ENCODE measurements at regions not wholly inside any gene's neighbourhood (a gene's known extent, or its start where the extent isn't known, plus 50 kb on each side); places are given as distances from the start of the nearest gene placed in this dataset.

DNA sequence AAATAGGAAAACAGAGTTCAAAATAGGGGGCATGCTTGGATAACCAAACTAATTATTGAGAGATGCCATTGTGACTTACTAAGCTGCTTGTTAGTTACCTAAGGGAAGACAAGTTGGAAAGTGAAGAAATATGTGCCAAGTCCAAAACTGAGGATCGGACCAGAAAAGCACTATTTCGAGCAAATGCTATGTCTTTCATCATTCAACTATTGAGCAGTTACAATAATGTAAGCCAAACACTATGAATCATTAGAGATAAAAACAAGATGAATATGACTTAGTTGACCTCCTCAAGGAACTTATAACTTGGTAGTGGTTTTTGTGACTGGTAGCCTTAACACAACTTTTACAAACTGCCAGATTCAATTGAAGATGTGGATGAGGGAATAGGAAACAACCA is 240.6 kb upstream of the MPDZ start:
- DNase-seq (no peak), FAIRE-seq (no peak)
- H3K27me3 ChIP-seq (ENCODE audit: control insufficient read depth, insufficient read depth, low read length): no peaks in the 10 kb centered on the region
- H3K4me1 ChIP-seq (ENCODE audit: control insufficient read depth in 2 of 3, insufficient read depth in 2 of 3, low read depth in 1 of 3, low read length in 3 of 3): no peaks in the 10 kb centered on the region
- H3K36me3 ChIP-seq (ENCODE audit: control insufficient read depth in 2 of 3, insufficient read depth in 3 of 3, low read length in 3 of 3): no peaks in the 10 kb centered on the region
- H3K9me3 ChIP-seq (ENCODE audit: control insufficient read depth in 2 of 3, insufficient read depth in 1 of 3, low read length in 3 of 3): no peaks in the 10 kb centered on the region
- TF ChIP-seq, protein P1, sequence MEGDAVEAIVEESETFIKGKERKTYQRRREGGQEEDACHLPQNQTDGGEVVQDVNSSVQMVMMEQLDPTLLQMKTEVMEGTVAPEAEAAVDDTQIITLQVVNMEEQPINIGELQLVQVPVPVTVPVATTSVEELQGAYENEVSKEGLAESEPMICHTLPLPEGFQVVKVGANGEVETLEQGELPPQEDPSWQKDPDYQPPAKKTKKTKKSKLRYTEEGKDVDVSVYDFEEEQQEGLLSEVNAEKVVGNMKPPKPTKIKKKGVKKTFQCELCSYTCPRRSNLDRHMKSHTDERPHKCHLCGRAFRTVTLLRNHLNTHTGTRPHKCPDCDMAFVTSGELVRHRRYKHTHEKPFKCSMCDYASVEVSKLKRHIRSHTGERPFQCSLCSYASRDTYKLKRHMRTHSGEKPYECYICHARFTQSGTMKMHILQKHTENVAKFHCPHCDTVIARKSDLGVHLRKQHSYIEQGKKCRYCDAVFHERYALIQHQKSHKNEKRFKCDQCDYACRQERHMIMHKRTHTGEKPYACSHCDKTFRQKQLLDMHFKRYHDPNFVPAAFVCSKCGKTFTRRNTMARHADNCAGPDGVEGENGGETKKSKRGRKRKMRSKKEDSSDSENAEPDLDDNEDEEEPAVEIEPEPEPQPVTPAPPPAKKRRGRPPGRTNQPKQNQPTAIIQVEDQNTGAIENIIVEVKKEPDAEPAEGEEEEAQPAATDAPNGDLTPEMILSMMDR (IDR thresholded peaks at IDR 0.05; ENCODE audit: borderline replicate concordance, extremely low read depth, insufficient read depth): no peak
- intact Hi-C loops (cut with DNase I): no loop called here
- no peak overlapping the region for H3K27ac ChIP-seq (ENCODE audit: low read depth in 2 of 2, low read length in 2 of 2)
- H3K9ac ChIP-seq (ENCODE audit: low read length in 3 of 3): no peak overlapping the region
- no peak overlapping the region for H3K4me3 ChIP-seq (ENCODE audit: low read length in 3 of 3)

DNA sequence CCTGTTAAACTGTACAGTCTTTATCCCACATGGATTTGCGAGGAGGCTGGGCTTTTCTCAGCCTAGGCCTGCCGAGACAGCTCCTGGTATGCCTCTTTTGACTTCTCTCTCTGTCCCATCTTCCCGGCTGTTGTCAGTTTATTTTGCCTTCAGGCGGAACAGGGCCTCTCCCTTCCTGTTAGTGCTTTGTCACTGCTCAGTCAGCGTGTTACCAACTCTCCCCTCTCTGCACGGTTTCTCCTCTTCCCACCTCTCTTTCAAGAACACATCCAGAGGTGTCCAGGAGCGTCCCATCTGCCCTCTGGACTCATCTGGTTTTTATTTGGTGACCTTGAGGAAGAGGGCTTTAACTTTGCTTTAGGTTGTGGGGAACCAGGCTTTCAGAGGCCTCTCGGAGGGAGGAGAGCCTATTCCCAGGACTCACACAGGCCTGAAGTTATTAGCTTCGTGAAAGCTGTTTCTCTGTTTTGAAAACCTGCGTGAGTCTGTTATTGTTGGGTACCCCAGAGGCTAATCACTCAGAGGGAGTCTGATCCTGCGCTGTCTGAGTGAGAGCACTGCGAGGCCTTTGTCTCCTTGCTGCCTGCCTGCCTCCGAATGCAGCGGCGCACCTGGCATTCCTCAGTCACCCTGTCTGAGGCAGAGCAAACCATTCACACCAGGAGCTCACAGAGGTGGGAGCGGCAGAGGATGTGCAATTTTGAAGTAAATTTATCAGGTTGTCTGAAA is 234.4 kb upstream of the MPDZ start:
- no peak overlapping the region for H3K9ac ChIP-seq (ENCODE audit: low read length in 3 of 3)
- intact Hi-C loops (cut with DNase I): no loop called here
- H3K27ac ChIP-seq (ENCODE audit: low read depth in 2 of 2, low read length in 2 of 2): no peak overlapping the region
- DNase-seq (peak in 3 of 5 donors; percentile 14 to 62 (median 32)), FAIRE-seq (no peak)
- TF ChIP-seq, protein P1 (IDR thresholded peaks at IDR 0.05; ENCODE audit: borderline replicate concordance, extremely low read depth, insufficient read depth): no peak
- H3K4me3 ChIP-seq (ENCODE audit: low read length in 3 of 3): no peak overlapping the region
- no peaks in the 10 kb centered on the region for H3K4me1 ChIP-seq (ENCODE audit: control insufficient read depth in 2 of 3, insufficient read depth in 2 of 3, low read depth in 1 of 3, low read length in 3 of 3)
- no peaks in the 10 kb centered on the region for H3K9me3 ChIP-seq (ENCODE audit: control insufficient read depth in 2 of 3, insufficient read depth in 1 of 3, low read length in 3 of 3)
- no peaks in the 10 kb centered on the region for H3K36me3 ChIP-seq (ENCODE audit: control insufficient read depth in 2 of 3, insufficient read depth in 3 of 3, low read length in 3 of 3)
- H3K27me3 ChIP-seq (ENCODE audit: control insufficient read depth, insufficient read depth, low read length): no peaks in the 10 kb centered on the region

DNA sequence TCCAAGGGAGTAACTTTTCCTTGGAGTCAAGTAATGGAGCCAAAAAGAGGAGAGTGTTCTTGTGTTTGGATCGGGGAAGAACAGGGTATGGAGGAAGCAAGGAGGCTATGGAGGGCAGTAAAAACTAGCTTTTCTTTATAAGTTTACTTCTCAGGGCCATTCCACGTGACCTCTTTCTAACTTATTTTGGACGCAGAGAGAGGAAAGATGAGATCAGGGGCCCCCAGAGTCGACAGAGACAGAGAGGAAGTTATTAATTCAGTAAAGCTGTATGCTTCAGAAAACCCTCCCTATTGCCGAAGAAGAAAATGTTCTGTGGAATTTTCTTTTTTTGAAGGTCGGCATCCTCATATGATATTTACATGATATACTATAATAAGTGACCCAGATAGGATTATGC is 233.8 kb upstream of the MPDZ start:
- no peaks in the 10 kb centered on the region for H3K9me3 ChIP-seq (ENCODE audit: control insufficient read depth in 2 of 3, insufficient read depth in 1 of 3, low read length in 3 of 3)
- no peaks in the 10 kb centered on the region for H3K27me3 ChIP-seq (ENCODE audit: control insufficient read depth, insufficient read depth, low read length)
- DNase-seq (peak in 3 of 5 donors; percentile 24 to 82 (median 48)), FAIRE-seq (no peak)
- TF ChIP-seq, protein P1 (IDR thresholded peaks at IDR 0.05; ENCODE audit: borderline replicate concordance, extremely low read depth, insufficient read depth): no peak
- H3K4me1 ChIP-seq (ENCODE audit: control insufficient read depth in 2 of 3, insufficient read depth in 2 of 3, low read depth in 1 of 3, low read length in 3 of 3): no peaks in the 10 kb centered on the region
- no peak overlapping the region for H3K27ac ChIP-seq (ENCODE audit: low read depth in 2 of 2, low read length in 2 of 2)
- H3K9ac ChIP-seq (ENCODE audit: low read length in 3 of 3): no peak overlapping the region
- intact Hi-C loops (cut with DNase I): no loop called here
- H3K4me3 ChIP-seq (ENCODE audit: low read length in 3 of 3): no peak overlapping the region
- no peaks in the 10 kb centered on the region for H3K36me3 ChIP-seq (ENCODE audit: control insufficient read depth in 2 of 3, insufficient read depth in 3 of 3, low read length in 3 of 3)

DNA sequence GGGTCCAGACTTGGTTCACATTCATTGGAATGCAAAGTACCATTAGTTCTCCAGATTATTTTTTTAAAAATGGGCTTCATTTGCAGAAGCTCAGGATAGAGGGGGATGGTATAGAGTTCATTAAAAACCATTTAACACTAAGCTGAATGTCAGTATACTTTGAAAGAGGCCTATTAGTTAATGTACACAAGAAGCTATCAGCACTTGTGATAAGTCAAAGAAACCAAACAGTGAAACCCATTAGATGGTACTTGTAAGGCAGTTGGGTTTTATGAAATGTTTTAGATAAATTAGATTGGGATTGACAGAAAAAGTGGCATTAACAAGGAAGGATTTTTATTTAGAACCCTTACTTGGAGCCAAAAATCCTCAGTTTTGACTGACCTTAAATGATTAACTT is 229.2 kb upstream of the MPDZ start:
- no peaks in the 10 kb centered on the region for H3K27me3 ChIP-seq (ENCODE audit: control insufficient read depth, insufficient read depth, low read length)
- H3K36me3 ChIP-seq (ENCODE audit: control insufficient read depth in 2 of 3, insufficient read depth in 3 of 3, low read length in 3 of 3): no peaks in the 10 kb centered on the region
- H3K27ac ChIP-seq (ENCODE audit: low read depth in 2 of 2, low read length in 2 of 2): no peak overlapping the region
- H3K9me3 ChIP-seq (ENCODE audit: control insufficient read depth in 2 of 3, insufficient read depth in 1 of 3, low read length in 3 of 3): no peaks in the 10 kb centered on the region
- intact Hi-C loops (cut with DNase I): no loop called here
- FAIRE-seq: no peak
- TF ChIP-seq, protein P1 (IDR thresholded peaks at IDR 0.05; ENCODE audit: borderline replicate concordance, extremely low read depth, insufficient read depth): no peak
- no peak overlapping the region for H3K9ac ChIP-seq (ENCODE audit: low read length in 3 of 3)
- H3K4me1 ChIP-seq (ENCODE audit: control insufficient read depth in 2 of 3, insufficient read depth in 2 of 3, low read depth in 1 of 3, low read length in 3 of 3): no peaks in the 10 kb centered on the region
- DNase-seq: no peak
- H3K4me3 ChIP-seq (ENCODE audit: low read length in 3 of 3): no peak overlapping the region

All from kidney (tissue), 13 donors.